Ascending aorta (tissue), 2 donors: ENCODE measurements at regions not wholly inside any gene's neighbourhood (a gene's known extent, or its start where the extent isn't known, plus 50 kb on each side); places are given as distances from the start of the nearest gene placed in this dataset.

Experiments
- DNase-seq, 2 donors: peaks; one replicate each; pipeline ENCODE4 v3.0.0-alpha.2; 2019; ENCODE audit warnings: low spot score in 2 of 2
- H3K27ac ChIP-seq, 2 donors: fragments of 200-600 bp; sonication (generic); one replicate each; pipeline ENCODE4 v1.5.1; 2016 to 2017; ENCODE audit warnings: mild to moderate bottlenecking in 1 of 2
- H3K27me3 ChIP-seq: fragments of 200-600 bp; sonication (generic); one replicate; pipeline ENCODE4 v1.5.1; 2017
- H3K36me3 ChIP-seq, 2 donors: fragments of 200-600 bp; sonication (generic); one replicate each; pipeline ENCODE4 v1.5.1; 2016
- H3K4me1 ChIP-seq, 2 donors: fragments of 200-600 bp; sonication (generic); one replicate each; pipeline ENCODE4 v1.5.1; 2016 to 2017; ENCODE audit warnings: mild to moderate bottlenecking in 1 of 2
- H3K4me3 ChIP-seq, 2 donors: fragments of 200-600 bp; sonication (generic); one replicate each; pipeline ENCODE4 v1.5.1; 2016 to 2017; ENCODE audit warnings: mild to moderate bottlenecking in 1 of 2
- H3K9me3 ChIP-seq, 2 donors: fragments of 200-600 bp; sonication (generic); one replicate each; pipeline ENCODE4 v1.5.1; 2016
- CTCF ChIP-seq, 3 experiments: fragments of 200-600 bp in 2 of 3; fragments of 450-650 bp in 1 of 3; sonication (generic) in 2 of 3; IDR thresholded peaks; one replicate each; pipeline ENCODE4 v1.5.1; 2016 to 2019; ENCODE audit warnings: antibody characterized with exemption in 3 of 3, mild to moderate bottlenecking in 1 of 3, moderate library complexity in 1 of 3
- intact Hi-C: fragments of 100-400 bp; cut with DNase I; formaldehyde crosslinking; loops from one replicate; pipeline ENCODE4 v1.15.1; 2023

- no peak for TF ChIP-seq CTCF (IDR thresholded peaks at IDR 0.05)
- Histone ChIP-seq H3K27me3 (no peaks in the 10 kb centered on the region), H3K4me1 (no peaks in the 10 kb centered on the region), H3K27ac (no peak overlapping the region), H3K4me3 (no peak overlapping the region), H3K9me3 (peaks cover 0 to 23% of the 10 kb centered on the region in 2 donors), H3K36me3 (no peaks in the 10 kb centered on the region)
- DNase-seq, result no peak
- intact Hi-C loops, result no loop called here
Measured at GRCh38 chr14:71262441-71262840, 355.2 kb downstream of the PCNX1 start.

GRCh38 chr14:71264260-71264659 lies 357.0 kb downstream of the PCNX1 start:
- H3K4me1 ChIP-seq, result no peaks in the 10 kb centered on the region
- H3K27me3 ChIP-seq, result no peaks in the 10 kb centered on the region
- no peak overlapping the region for H3K27ac ChIP-seq
- peaks cover 0 to 14% of the 10 kb centered on the region in 2 donors for H3K9me3 ChIP-seq
- TF ChIP-seq CTCF (IDR thresholded peaks at IDR 0.05), result no peak
- intact Hi-C loops, result no loop called here
- DNase-seq, result no peak
- no peak overlapping the region for H3K4me3 ChIP-seq
- H3K36me3 ChIP-seq, result no peaks in the 10 kb centered on the region

GRCh38 chr14:71267007-71267513 lies 359.8 kb downstream of the PCNX1 start:
- no peak for TF ChIP-seq CTCF (IDR thresholded peaks at IDR 0.05)
- Histone ChIP-seq H3K4me1 (no peaks in the 10 kb centered on the region), H3K4me3 (no peak overlapping the region), H3K9me3 (peaks cover 0 to 8% of the 10 kb centered on the region in 2 donors), H3K36me3 (no peaks in the 10 kb centered on the region), H3K27ac (no peak overlapping the region), H3K27me3 (no peaks in the 10 kb centered on the region)
- intact Hi-C loops, result no loop called here
- DNase-seq, result no peak

- TF ChIP-seq CTCF (IDR thresholded peaks at IDR 0.05), result no peak
- Histone ChIP-seq H3K27ac (no peak overlapping the region), H3K4me3 (peak overlapping the region in 1 of 2 donors; percentile 37), H3K36me3 (no peaks in the 10 kb centered on the region), H3K27me3 (no peaks in the 10 kb centered on the region), H3K9me3 (peaks cover 0 to 8% of the 10 kb centered on the region in 2 donors), H3K4me1 (no peaks in the 10 kb centered on the region)
- DNase-seq, result no peak
- intact Hi-C loops, result no loop called here
Measured at GRCh38 chr14:71267691-71268090, 360.4 kb downstream of the PCNX1 start.

- intact Hi-C loops, result no loop called here
- no peak for DNase-seq
- no peaks in the 10 kb centered on the region for H3K4me1 ChIP-seq
- H3K36me3 ChIP-seq, result no peaks in the 10 kb centered on the region
- H3K27ac ChIP-seq, result no peak overlapping the region
- H3K27me3 ChIP-seq, result no peaks in the 10 kb centered on the region
- no peak for TF ChIP-seq CTCF (IDR thresholded peaks at IDR 0.05)
- no peak overlapping the region for H3K4me3 ChIP-seq
- peaks cover 0 to 6% of the 10 kb centered on the region in 2 donors for H3K9me3 ChIP-seq
Measured at GRCh38 chr14:71270111-71270510, 362.9 kb downstream of the PCNX1 start.
